ENCODE measurements at regions not wholly inside any gene's neighbourhood (a gene's known extent, or its start where the extent isn't known, plus 50 kb on each side); places are given as distances from the start of the nearest gene placed in this dataset.

DNA sequence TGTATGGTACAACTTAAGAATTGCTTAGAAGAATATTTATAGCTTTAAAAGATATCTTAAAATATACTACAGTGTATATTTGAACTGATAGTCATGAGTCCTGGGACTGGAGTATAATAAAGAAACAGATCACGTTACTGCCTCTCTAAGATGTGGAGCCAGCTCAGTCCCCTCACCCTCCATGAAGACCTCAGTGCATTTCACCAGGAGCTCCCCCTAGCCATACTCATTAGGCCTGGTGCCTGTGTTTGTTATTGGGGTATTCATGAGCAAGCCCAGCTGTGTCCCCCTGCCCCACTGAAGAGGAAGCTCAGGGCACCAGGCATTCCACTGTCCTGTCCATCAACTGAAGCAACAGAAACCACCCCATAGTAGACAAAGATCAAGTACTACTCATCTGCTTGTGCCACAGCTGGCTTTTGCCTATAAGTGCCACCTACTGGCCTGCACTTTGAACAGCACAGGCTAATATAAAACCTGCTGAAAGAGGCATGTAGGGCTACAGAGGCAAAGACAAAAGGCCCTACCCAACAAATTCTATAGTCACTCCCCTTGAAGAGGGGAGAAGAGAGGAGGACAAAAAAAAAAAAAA, 850.2 kb upstream of the NUDT12 start:
- no peak overlapping the region for H3K4me3 ChIP-seq (ENCODE audit: low read depth, low read length)
- DNase-seq (ENCODE audit: low read depth), result no peak
- TF ChIP-seq, protein P1, sequence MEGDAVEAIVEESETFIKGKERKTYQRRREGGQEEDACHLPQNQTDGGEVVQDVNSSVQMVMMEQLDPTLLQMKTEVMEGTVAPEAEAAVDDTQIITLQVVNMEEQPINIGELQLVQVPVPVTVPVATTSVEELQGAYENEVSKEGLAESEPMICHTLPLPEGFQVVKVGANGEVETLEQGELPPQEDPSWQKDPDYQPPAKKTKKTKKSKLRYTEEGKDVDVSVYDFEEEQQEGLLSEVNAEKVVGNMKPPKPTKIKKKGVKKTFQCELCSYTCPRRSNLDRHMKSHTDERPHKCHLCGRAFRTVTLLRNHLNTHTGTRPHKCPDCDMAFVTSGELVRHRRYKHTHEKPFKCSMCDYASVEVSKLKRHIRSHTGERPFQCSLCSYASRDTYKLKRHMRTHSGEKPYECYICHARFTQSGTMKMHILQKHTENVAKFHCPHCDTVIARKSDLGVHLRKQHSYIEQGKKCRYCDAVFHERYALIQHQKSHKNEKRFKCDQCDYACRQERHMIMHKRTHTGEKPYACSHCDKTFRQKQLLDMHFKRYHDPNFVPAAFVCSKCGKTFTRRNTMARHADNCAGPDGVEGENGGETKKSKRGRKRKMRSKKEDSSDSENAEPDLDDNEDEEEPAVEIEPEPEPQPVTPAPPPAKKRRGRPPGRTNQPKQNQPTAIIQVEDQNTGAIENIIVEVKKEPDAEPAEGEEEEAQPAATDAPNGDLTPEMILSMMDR (IDR thresholded peaks at IDR 0.05; ENCODE audit: low read depth, low read length, missing control alignments), result peak; percentile 33

DNA sequence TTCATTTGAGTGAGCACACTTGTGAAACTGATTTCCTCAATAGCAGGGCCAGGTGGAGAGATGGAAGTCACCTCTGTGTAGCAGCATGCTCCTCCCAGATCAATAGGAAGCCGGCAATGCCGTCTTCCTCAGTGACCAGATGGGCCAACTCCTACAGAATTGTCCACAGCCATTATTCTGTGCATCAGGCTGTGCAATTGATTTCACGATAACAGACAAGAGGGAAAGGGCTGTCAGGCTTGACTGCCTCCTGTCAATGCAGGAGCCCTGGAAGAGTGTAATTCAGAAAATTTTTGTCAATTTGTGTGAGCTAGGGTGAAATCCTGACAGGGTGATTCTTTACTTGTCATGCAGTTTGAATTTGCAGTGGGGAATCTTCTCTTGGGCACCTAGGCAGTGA, 838.4 kb upstream of the NUDT12 start:
- TF ChIP-seq, protein P1 (IDR thresholded peaks at IDR 0.05; ENCODE audit: low read depth, low read length, missing control alignments), result no peak
- DNase-seq (ENCODE audit: low read depth), result no peak

DNA sequence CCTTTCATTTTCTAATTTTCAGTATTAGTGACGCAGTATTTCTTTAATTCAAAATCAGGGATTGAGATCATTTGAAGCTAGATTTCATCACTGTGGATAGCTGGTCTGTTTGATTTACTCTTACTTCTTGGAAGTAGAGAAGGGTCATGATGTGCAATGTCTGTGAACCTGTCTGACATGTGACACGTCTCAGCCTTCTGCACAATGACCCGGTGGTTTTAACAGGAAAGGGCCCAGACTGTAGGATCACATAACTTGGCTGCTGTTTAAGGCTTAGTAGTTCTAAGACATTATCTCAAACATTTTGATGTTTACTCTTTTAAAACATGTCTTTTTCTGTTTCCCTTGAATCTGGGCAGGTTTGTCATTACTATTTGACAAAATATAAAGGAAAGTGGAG, 823.3 kb upstream of the NUDT12 start:
- TF ChIP-seq, protein P1 (IDR thresholded peaks at IDR 0.05; ENCODE audit: low read depth, low read length, missing control alignments), result no peak
- no peak for DNase-seq (ENCODE audit: low read depth)
- H3K4me3 ChIP-seq (ENCODE audit: low read depth, low read length), result no peak overlapping the region

More for the DNA sequence above, 838.4 kb upstream of the NUDT12 start:
- H3K4me3 ChIP-seq (ENCODE audit: low read depth, low read length), result no peak overlapping the region

DNA sequence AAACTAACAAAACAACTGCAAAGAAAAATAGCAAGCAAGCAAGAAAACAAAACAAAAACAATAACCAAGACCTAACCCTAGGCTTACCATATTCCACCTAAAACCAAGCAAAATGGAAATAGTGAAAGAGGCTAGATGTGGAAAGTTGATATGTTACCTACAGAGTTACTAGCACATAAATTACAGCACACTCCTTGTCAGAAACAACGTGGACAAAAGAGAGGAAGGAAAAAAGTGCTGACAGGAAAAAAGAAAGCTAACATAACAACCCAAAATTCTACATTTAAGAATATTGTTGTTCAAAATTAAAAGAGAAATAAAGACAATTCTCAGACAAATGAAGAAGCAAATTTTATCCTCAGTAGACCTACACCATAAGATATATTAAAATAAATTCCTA, 812.8 kb upstream of the NUDT12 start:
- DNase-seq (ENCODE audit: low read depth), result no peak
- TF ChIP-seq, protein P1 (IDR thresholded peaks at IDR 0.05; ENCODE audit: low read depth, low read length, missing control alignments), result no peak
- H3K4me3 ChIP-seq (ENCODE audit: low read depth, low read length), result no peak overlapping the region

DNA sequence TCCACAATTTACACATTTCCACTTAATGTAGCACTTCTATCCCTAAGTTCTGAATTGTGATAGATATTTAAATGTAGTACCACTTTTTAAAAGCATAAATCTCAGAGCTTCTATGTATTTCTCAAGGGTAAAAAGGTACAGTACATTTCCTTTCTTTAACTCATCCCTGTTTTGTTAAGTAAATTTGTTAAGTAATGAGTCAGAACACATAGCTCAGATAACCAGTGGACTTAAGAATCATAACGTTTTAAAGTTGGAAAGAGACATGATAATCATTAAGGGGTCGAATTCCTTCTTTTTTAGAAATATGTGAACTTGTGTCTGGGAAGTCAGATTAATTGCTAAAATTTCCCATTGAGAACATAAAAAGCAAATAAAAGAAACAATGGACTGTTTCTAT, 810.2 kb upstream of the NUDT12 start:
- TF ChIP-seq, protein P1 (IDR thresholded peaks at IDR 0.05; ENCODE audit: low read depth, low read length, missing control alignments), result no peak
- DNase-seq (ENCODE audit: low read depth), result no peak
- no peak overlapping the region for H3K4me3 ChIP-seq (ENCODE audit: low read depth, low read length)

DNA sequence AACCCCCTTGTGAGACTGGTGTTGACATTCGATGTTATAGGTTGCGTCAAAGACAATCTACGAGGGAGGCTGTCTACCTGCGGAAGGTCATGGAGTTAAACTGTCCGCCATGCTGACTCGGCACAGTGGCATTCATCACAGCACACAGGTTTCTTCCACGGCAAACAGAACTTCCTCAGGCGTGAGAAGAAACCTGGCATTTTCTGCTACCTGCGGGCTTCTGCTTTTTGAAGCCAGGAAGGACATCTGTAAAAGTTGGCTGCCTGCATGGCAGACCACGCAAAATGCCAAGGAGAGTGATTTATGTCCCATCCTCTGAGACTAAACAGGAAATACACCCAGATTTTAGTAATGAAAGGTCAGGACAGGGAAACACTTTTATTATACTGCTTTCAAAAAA, 809.8 kb upstream of the NUDT12 start:
- H3K4me3 ChIP-seq (ENCODE audit: low read depth, low read length), result no peak overlapping the region
- DNase-seq (ENCODE audit: low read depth), result no peak
- TF ChIP-seq, protein P1 (IDR thresholded peaks at IDR 0.05; ENCODE audit: low read depth, low read length, missing control alignments), result no peak

DNA sequence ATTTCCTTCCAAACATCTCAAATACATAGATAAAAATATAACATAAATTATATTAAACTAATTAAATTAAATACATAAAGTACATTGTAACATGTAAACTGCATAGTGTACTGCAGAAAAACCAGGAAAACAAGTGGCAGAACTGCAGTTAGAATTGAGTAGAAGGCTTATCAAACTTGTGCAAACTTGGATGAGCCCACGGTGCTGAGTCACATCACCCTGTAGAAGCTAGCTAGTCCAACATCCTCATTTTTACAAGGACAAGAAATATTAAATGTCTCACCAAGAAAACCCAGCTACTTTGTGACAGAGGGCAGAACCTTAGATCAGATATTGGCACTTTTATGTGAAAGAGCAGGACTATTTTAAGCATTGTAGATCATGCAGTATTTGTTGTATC, 807.9 kb upstream of the NUDT12 start:
- DNase-seq (ENCODE audit: low read depth), result no peak
- H3K4me3 ChIP-seq (ENCODE audit: low read depth, low read length), result no peak overlapping the region
- TF ChIP-seq, protein P1 (IDR thresholded peaks at IDR 0.05; ENCODE audit: low read depth, low read length, missing control alignments), result no peak

Measured in GM12864 (cell line).